Karpas-422 (cell line): ENCODE measurements at regions not wholly inside any gene's neighbourhood (a gene's known extent, or its start where the extent isn't known, plus 50 kb on each side); places are given as distances from the start of the nearest gene placed in this dataset.

Source experiments
- DNase-seq: peaks from one replicate; pipeline ENCODE4 v3.0.0-alpha.2; 2015
- H2AFZ ChIP-seq: fragments of 200-600 bp; sonication (generic); 2 replicates; pipeline ENCODE4 v1.6.1; 2014; ENCODE audit warnings: antibody characterized with exemption, low read length, mixed read lengths
- H3K27ac ChIP-seq: fragments of 200-600 bp; sonication (generic); 2 replicates; pipeline ENCODE4 v1.5.1; 2014; ENCODE audit warnings: mild to moderate bottlenecking, low read length, moderate library complexity
- H3K27me3 ChIP-seq: fragments of 200-600 bp; sonication (generic); 2 replicates; pipeline ENCODE4 v1.6.1; 2014; ENCODE audit warnings: low read length, mixed read lengths
- H3K36me3 ChIP-seq: fragments of 200-600 bp; sonication (generic); 2 replicates; pipeline ENCODE4 v1.6.1; 2014; ENCODE audit warnings: low read length, mixed read lengths; ENCODE audit not compliant: insufficient read depth
- H3K4me1 ChIP-seq: fragments of 200-600 bp; sonication (generic); 2 replicates; pipeline ENCODE4 v1.6.1; 2014; ENCODE audit warnings: mild to moderate bottlenecking, low read length, mixed read lengths
- H3K4me2 ChIP-seq: fragments of 200-600 bp; sonication (generic); 2 replicates; pipeline ENCODE4 v1.6.1; 2014; ENCODE audit warnings: low read length, low read depth, mild to moderate bottlenecking; ENCODE audit not compliant: poor library complexity, severe bottlenecking
- H3K4me3 ChIP-seq: fragments of 200-600 bp; sonication (generic); 2 replicates; pipeline ENCODE4 v1.5.1; 2014; ENCODE audit warnings: mild to moderate bottlenecking, antibody characterized with exemption, low read length, mixed read lengths
- H3K79me2 ChIP-seq: fragments of 200-600 bp; sonication (generic); 2 replicates; pipeline ENCODE4 v1.6.1; 2014; ENCODE audit warnings: mild to moderate bottlenecking, low read length, mixed read lengths
- H3K9ac ChIP-seq: fragments of 200-600 bp; sonication (generic); 2 replicates; pipeline ENCODE4 v1.6.0; 2014; ENCODE audit warnings: low read length
- H3K9me2 ChIP-seq: fragments of 200-600 bp; sonication (generic), shearing (Covaris generic); replicated peaks from 2 replicates; pipeline ENCODE4 v1.6.0; 2014; ENCODE audit warnings: mild to moderate bottlenecking, low read length, moderate library complexity; ENCODE audit not compliant: insufficient read depth
- H3K9me3 ChIP-seq: fragments of 300-700, 200-600 bp; sonication (generic); 2 replicates; pipeline ENCODE4 v1.6.1; 2014; ENCODE audit warnings: low read length, mixed read lengths
- H4K20me1 ChIP-seq: fragments of 200-600 bp; sonication (generic); 2 replicates; pipeline ENCODE4 v1.6.1; 2014; ENCODE audit warnings: mild to moderate bottlenecking, antibody characterized with exemption, low read length, low read depth; ENCODE audit not compliant: insufficient read depth

- Histone ChIP-seq H2AFZ (no peak overlapping the region), H3K79me2 (no peaks in the 10 kb centered on the region), H3K27ac (no peak overlapping the region), H3K27me3 (no peaks in the 10 kb centered on the region), H3K9ac (no peak overlapping the region), H3K36me3 (no peaks in the 10 kb centered on the region), H3K9me2 (no peaks in the 10 kb centered on the region), H3K9me3 (no peaks in the 10 kb centered on the region), H3K4me1 (no peaks in the 10 kb centered on the region), H4K20me1 (no peaks in the 10 kb centered on the region), H3K4me2 (no peak overlapping the region), H3K4me3 (no peak overlapping the region)
- DNase-seq, result no peak
Observed at GRCh38 chr2:146228020-146228393, 1616.8 kb upstream of the ACVR2A start.

- H3K27me3 ChIP-seq, result no peaks in the 10 kb centered on the region
Observed at GRCh38 chr2:146227152-146228019, 1617.4 kb upstream of the ACVR2A start.

DNA sequence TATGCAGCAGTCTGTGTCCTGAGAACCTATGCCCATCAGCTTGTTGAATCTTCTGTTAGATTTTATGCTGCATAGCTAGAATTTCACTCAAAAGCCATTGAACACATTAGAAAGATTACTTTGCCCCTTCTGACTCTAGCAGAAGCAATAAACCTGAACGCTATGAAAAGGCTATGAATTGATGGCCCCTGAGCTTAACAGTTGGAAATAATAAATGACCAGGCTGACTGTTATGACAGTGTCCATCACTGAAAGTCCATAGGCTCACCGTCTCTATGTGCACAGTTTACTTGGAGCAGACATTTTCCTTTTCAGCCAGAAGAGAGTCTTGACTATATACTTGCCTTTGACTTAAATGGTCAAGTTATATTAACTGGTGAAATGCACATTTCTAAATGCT, 1618.8 kb upstream of the ACVR2A start:
- H3K27ac ChIP-seq, result no peak overlapping the region
- no peaks in the 10 kb centered on the region for H3K79me2 ChIP-seq
- no peak overlapping the region for H3K4me2 ChIP-seq
- H3K36me3 ChIP-seq, result no peaks in the 10 kb centered on the region
- H3K27me3 ChIP-seq, result no peaks in the 10 kb centered on the region
- H3K9me2 ChIP-seq, result no peaks in the 10 kb centered on the region
- no peak overlapping the region for H3K4me3 ChIP-seq
- H4K20me1 ChIP-seq, result no peaks in the 10 kb centered on the region
- no peak overlapping the region for H2AFZ ChIP-seq
- no peak for DNase-seq
- H3K4me1 ChIP-seq, result no peaks in the 10 kb centered on the region
- H3K9ac ChIP-seq, result no peak overlapping the region
- H3K9me3 ChIP-seq, result no peaks in the 10 kb centered on the region

More at GRCh38 chr2:146227152-146228019, 1617.4 kb upstream of the ACVR2A start:
- H3K79me2 ChIP-seq, result no peaks in the 10 kb centered on the region
- H2AFZ ChIP-seq, result no peak overlapping the region
- no peak overlapping the region for H3K9ac ChIP-seq
- no peaks in the 10 kb centered on the region for H4K20me1 ChIP-seq
- no peaks in the 10 kb centered on the region for H3K9me2 ChIP-seq
- H3K4me2 ChIP-seq, result no peak overlapping the region
- H3K4me1 ChIP-seq, result no peaks in the 10 kb centered on the region
- H3K9me3 ChIP-seq, result no peaks in the 10 kb centered on the region
- no peaks in the 10 kb centered on the region for H3K36me3 ChIP-seq
- DNase-seq, result no peak
- H3K27ac ChIP-seq, result no peak overlapping the region
- no peak overlapping the region for H3K4me3 ChIP-seq

GRCh38 chr2:146221826-146222225, 1623.0 kb upstream of the ACVR2A start:
- Histone ChIP-seq H3K27ac (no peak overlapping the region), H4K20me1 (no peaks in the 10 kb centered on the region), H3K4me2 (no peak overlapping the region), H3K79me2 (no peaks in the 10 kb centered on the region), H3K4me3 (no peak overlapping the region), H3K9me2 (no peaks in the 10 kb centered on the region), H3K4me1 (no peaks in the 10 kb centered on the region), H3K27me3 (no peaks in the 10 kb centered on the region), H3K9me3 (no peaks in the 10 kb centered on the region), H2AFZ (no peak overlapping the region), H3K9ac (no peak overlapping the region), H3K36me3 (no peaks in the 10 kb centered on the region)
- DNase-seq, result no peak

- no peaks in the 10 kb centered on the region for H3K79me2 ChIP-seq
- no peaks in the 10 kb centered on the region for H3K27me3 ChIP-seq
- DNase-seq, result no peak
- H3K4me1 ChIP-seq, result no peaks in the 10 kb centered on the region
- no peaks in the 10 kb centered on the region for H3K9me2 ChIP-seq
- H3K4me3 ChIP-seq, result no peak overlapping the region
- H3K27ac ChIP-seq, result no peak overlapping the region
- no peaks in the 10 kb centered on the region for H3K36me3 ChIP-seq
- no peak overlapping the region for H2AFZ ChIP-seq
- no peaks in the 10 kb centered on the region for H4K20me1 ChIP-seq
- H3K9me3 ChIP-seq, result no peaks in the 10 kb centered on the region
- no peak overlapping the region for H3K9ac ChIP-seq
- H3K4me2 ChIP-seq, result no peak overlapping the region
Observed at GRCh38 chr2:146220957-146221356, 1623.9 kb upstream of the ACVR2A start.

- Histone ChIP-seq H3K4me3 (no peak overlapping the region), H3K27ac (no peak overlapping the region), H3K27me3 (no peaks in the 10 kb centered on the region), H3K36me3 (no peaks in the 10 kb centered on the region), H3K4me2 (no peak overlapping the region), H3K79me2 (no peaks in the 10 kb centered on the region), H3K9ac (no peak overlapping the region), H3K9me3 (no peaks in the 10 kb centered on the region), H3K9me2 (no peaks in the 10 kb centered on the region), H4K20me1 (no peaks in the 10 kb centered on the region), H2AFZ (no peak overlapping the region), H3K4me1 (no peaks in the 10 kb centered on the region)
- no peak for DNase-seq
Observed at GRCh38 chr2:146214394-146214929, 1630.4 kb upstream of the ACVR2A start.

- no peaks in the 10 kb centered on the region for H3K9me3 ChIP-seq
- H3K79me2 ChIP-seq, result no peaks in the 10 kb centered on the region
- H3K27ac ChIP-seq, result no peak overlapping the region
- no peak for DNase-seq
- no peaks in the 10 kb centered on the region for H4K20me1 ChIP-seq
- H3K9me2 ChIP-seq, result no peaks in the 10 kb centered on the region
- no peak overlapping the region for H3K4me2 ChIP-seq
- H3K36me3 ChIP-seq, result no peaks in the 10 kb centered on the region
- H3K4me1 ChIP-seq, result no peaks in the 10 kb centered on the region
- H2AFZ ChIP-seq, result no peak overlapping the region
- H3K27me3 ChIP-seq, result no peaks in the 10 kb centered on the region
- H3K9ac ChIP-seq, result no peak overlapping the region
- H3K4me3 ChIP-seq, result no peak overlapping the region
Observed at GRCh38 chr2:146213674-146214073, 1631.2 kb upstream of the ACVR2A start.

DNA sequence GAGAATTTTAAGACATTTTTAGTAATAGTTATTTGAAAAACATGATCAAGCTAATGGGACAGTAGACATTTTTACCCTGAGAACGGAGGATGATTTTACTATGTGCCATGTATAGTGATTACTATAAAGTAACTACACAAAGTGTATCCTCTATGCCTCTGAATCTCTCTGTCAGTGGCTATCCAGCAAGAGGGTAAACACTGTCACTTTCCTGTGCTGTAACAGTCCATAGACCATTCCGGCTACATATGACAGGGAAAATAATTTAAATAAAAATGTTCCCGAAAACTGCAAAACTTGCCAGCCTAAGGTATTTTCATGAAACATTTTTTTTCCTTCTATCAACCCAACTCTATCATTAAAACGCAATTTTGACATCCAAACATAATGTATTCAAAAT, 1632.2 kb upstream of the ACVR2A start:
- DNase-seq, result no peak
- Histone ChIP-seq H3K79me2 (no peaks in the 10 kb centered on the region), H3K4me2 (no peak overlapping the region), H3K27me3 (no peaks in the 10 kb centered on the region), H3K36me3 (no peaks in the 10 kb centered on the region), H4K20me1 (no peaks in the 10 kb centered on the region), H3K27ac (no peak overlapping the region), H2AFZ (no peak overlapping the region), H3K9ac (no peak overlapping the region), H3K4me1 (no peaks in the 10 kb centered on the region), H3K9me3 (no peaks in the 10 kb centered on the region), H3K4me3 (no peak overlapping the region), H3K9me2 (no peaks in the 10 kb centered on the region)
